GM10847 (cell line): ENCODE measurements at regions not wholly inside any gene's neighbourhood (a gene's known extent, or its start where the extent isn't known, plus 50 kb on each side); places are given as distances from the start of the nearest gene placed in this dataset.

Experiments used
- POLR2A ChIP-seq: IDR thresholded peaks from 2 replicates; pipeline ENCODE4 v1.6.1; 2011; ENCODE audit not compliant: insufficient read length; ENCODE audit errors: extremely low read depth

- TF ChIP-seq POLR2A: no peak
These were observed 136.8 kb upstream of the ANKRD28 start for GRCh38 chr3:15934389-15935195.

- TF ChIP-seq POLR2A: no peak
These were observed 138.5 kb upstream of the ANKRD28 start for GRCh38 chr3:15936312-15936711.

- no peak for TF ChIP-seq POLR2A
These were observed 142.9 kb upstream of the ANKRD28 start for GRCh38 chr3:15940641-15941040.

GRCh38 chr3:15941958-15942357 lies 144.2 kb upstream of the ANKRD28 start:
- no peak for TF ChIP-seq POLR2A

GRCh38 chr3:15942462-15942861 lies 144.7 kb upstream of the ANKRD28 start:
- TF ChIP-seq POLR2A: no peak

- TF ChIP-seq POLR2A: no peak
These were observed 145.2 kb upstream of the ANKRD28 start for GRCh38 chr3:15942936-15943335.

- no peak for TF ChIP-seq POLR2A
These were observed 150.6 kb upstream of the ANKRD28 start for GRCh38 chr3:15948388-15948787.

GRCh38 chr3:15952543-15953175 lies 154.9 kb upstream of the ANKRD28 start:
- no peak for TF ChIP-seq POLR2A

GRCh38 chr3:15953841-15954240 lies 156.1 kb upstream of the ANKRD28 start:
- TF ChIP-seq POLR2A: no peak

GRCh38 chr3:15955968-15956367 lies 158.2 kb upstream of the ANKRD28 start:
- TF ChIP-seq POLR2A: no peak

- no peak for TF ChIP-seq POLR2A
These were observed 161.1 kb upstream of the ANKRD28 start for GRCh38 chr3:15958692-15959433.

- TF ChIP-seq POLR2A: no peak
These were observed 161.6 kb upstream of the ANKRD28 start for GRCh38 chr3:15959434-15959811.

- TF ChIP-seq POLR2A: no peak
These were observed 167.0 kb upstream of the ANKRD28 start for GRCh38 chr3:15964605-15965442.

- TF ChIP-seq POLR2A: no peak
These were observed 169.8 kb upstream of the ANKRD28 start for GRCh38 chr3:15967577-15967976.
